ENCODE measurements at regions not wholly inside any gene's neighbourhood (a gene's known extent, or its start where the extent isn't known, plus 50 kb on each side); places are given as distances from the start of the nearest gene placed in this dataset.

DNA sequence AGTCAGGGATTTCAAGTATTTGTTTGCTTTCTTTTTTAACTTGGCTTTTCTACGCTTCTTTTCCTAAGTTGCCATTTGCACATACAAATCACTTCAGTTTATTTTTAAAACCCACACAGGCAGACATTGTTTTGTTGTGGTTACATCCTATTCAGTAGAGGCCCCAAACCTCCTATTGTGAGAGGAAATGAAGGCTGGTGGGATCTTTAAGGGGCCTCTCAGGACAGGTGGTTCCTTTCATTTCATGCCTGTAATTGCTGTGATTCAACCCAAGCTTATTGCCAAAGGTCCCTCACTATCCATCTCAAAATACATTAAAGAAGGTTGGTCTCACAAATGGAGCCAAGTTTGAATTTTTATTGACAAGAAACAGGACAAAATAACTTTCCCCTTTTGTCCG, 257.1 kb downstream of the ADAMTS20 start:
- no peak for DNase-seq (ENCODE audit: low read depth)

DNA sequence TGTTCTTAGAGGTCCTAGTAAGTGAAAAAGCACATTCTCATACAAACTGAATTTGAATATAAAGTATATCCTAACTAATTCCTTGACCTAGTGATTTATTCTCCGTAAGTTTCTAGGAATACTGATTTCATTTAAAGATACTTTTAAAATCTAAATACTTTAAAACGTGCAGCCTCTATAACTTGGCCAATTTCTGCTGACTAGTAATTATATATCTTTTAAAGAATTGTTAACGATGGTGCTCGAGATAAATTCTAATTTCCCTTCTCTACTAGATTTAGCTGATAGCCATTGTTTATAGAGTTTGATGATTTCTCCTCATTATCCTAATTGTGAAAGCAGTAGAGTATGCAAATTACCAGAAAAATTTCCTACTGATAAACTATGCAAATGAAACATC, 257.9 kb downstream of the ADAMTS20 start:
- no peak for DNase-seq (ENCODE audit: low read depth)

DNA sequence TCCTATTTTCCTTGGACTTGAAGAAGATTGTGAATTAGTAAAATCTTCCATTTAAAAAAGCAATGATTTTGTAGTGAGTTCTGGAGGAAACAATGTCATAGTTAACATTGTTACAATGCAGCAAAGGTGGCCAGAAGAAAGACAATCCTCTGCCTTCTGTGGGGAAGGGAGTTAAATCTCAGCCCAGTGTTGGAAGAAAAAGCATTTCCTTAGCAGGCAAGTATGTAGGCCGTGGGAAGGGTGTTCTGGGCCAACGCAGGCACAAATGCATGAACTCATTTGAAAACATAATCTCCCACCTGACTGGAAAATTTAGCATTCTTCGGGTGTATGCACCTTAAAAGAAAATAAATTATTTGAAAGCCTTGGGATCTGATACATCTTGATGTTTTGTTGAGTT, 258.6 kb downstream of the ADAMTS20 start:
- DNase-seq (ENCODE audit: low read depth) = no peak

DNA sequence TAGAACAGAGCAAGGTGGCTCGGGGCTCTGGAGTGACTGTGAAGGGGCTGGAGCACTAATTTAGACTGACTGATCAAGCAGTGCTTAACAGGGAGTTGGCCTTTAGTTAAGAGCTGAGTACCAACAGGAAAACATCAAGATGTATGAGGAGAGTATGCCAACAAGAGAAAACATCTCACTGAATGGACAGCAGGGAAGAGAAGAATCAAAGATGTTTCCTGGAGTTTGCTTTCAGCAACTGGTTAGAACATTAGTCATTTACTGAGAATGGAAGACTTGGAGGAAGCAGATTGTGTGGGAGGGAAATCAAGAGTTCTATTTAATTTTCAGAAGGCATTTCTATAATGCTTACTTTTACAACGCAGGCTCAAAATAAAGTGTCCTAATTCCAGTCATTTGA, 259.3 kb downstream of the ADAMTS20 start:
- peak; percentile 72 for DNase-seq (ENCODE audit: low read depth)

DNA sequence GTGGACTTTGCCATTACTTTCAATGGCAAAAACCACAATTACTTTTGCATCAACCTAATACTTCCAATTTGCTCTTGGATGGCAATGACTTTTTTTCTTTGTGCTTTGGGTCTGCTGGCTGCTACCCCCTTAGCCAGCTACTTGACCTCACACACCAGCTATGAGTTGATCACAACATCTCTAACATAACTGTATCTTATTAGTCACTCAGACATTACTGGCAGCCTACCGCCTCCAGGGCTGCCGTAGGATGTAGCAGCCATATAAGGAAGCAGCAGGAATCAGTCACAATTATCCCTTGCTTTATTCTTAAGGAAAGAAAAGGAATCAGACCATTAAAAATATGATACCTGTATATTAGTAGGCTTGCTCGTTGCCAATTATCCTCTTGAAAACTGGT, 260.5 kb downstream of the ADAMTS20 start:
- DNase-seq (ENCODE audit: low read depth) = peak; percentile 80

DNA sequence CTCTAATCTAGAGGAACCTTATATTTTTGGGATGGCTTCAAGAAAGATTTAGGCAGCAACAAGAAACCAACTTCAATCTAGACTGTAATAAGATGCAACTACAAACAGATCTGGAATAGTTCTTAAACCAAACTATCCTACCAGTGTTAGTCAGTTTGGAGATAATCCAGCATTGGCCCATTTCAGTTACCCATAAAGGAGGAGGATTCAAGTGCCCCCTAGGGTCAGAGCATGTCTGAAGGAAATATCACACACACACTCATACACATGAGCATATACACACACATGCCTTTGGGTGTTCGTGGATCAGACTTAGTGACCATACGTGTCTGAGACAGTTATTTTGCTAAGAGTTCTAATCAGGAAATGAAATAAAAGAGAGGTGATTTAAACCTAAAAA, 261.2 kb downstream of the ADAMTS20 start:
- no peak for DNase-seq (ENCODE audit: low read depth)

DNA sequence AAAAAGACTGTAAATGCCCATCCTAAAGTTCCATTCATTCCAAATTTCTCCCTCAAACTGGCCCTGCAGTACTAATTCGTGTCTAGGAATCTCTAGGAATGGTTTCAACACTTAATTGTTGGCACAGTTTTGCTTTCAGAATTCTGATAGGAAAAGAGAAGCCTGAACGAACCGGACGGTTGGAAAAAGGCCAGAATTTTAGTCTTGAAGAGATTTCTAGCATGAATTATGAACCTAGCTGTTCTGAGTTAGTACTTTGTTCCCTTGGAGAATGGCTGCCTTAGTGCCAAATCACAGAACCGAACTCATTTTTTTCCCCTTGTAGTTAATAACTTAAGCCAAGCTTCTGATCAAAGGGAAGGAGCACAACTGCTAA, 262.6 kb downstream of the ADAMTS20 start:
- peak; percentile 66 for DNase-seq (ENCODE audit: low read depth)

DNA sequence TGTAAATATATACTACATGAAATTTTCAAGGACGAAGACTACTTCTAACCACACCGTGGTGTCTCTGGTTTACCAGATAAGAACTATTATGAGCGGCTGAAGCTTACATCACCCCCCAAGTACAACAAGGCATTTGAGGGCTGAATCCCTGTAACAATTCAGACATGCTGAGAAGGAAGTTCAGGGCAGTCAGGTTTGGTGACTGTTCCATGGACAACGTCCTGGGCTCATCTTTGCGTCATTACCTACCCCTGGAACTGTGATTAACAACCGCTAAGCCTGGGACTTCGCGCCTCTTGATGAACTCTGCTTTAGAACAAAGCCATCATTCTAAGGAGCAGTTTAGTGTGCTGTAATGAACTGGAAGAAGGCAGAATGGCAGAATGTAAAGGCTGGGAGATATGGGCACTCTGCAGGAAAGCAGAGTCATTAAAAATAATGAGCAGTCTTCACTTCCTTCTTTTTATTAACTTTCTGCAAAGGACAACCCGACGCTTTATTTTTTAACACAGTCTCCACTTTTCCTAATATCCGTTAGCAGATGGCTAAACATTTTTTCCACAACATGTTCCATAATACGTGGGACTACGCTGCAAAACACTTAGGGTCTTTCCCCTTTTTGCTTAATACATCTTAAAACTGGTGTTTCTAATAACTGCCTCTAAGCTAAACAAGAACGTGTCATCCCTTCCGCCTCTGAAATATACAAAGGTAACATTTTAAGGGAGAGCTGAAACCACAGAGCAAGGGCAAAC, 263.2 kb downstream of the ADAMTS20 start:
- no peak for DNase-seq (ENCODE audit: low read depth)

DNA sequence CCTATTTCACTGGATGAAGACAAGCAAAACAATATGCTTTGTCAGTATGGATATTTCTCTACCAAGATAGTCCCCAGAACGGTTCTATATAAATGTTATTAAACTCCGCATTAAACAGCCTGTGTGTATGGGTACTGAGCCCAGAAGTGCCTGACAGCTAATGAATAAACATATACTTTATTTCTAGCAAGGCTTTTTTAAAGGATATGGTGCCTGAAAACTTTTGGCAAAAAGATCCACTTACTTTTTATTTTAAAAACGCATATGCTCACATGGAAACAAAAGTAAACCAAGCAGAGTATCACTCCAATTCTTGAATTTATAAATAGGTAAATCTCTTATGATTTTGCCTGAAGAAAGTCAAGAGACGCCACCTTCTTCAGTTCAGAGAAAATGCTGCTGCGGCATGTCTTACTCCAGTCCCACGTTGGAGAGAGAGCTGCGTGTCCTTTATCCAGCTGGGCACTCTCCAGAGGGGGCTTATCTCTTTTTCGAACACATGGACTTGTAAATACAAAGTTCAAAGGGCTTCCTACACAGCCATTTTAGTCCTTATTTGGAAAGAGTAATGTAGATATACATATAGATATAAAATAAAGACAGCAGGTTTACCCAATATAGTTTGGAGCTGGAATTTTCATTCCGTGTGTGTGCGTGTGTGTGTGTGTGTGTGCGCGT, 264.2 kb downstream of the ADAMTS20 start:
- DNase-seq (ENCODE audit: low read depth) = no peak

DNA sequence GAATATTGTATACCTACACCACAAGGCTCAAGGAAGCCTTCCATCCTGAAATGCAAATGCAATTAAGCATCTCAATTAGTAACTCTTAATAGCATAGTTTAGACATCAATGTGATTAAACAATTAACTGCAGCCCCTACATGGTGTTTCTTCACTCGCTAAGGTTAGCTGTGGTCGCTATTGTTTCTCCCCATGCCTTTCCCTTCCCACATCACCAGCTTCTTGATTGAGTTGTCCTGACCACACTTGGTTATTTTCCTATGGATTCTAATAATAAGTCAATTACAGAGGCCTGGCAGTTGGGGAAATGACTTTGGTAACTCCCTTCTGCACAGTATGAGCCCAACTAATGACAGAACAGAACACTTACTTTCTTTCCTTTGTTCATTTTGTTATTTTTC, 265.0 kb downstream of the ADAMTS20 start:
- DNase-seq (ENCODE audit: low read depth) = no peak

DNA sequence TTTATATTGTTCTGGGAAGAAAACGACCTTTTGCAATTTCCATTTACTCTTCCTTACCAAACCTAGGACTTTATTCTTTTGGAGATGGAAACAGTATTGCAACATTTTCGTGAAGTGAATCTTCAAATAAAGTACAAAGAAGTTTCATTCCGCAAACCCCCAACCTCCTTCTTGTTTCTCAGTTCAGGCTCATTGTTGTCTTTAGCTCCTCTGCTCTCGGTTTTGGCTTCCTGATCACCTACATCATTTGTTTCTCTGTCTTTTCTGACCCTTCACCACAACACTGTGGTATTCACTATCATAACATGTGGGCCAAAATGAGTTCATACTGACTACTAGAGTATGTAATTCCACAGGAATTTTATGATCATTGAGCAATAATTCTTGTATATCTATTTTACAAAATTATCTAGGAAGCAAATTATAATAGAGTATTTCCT, 266.8 kb downstream of the ADAMTS20 start:
- DNase-seq (ENCODE audit: low read depth) = peak; percentile 93

DNA sequence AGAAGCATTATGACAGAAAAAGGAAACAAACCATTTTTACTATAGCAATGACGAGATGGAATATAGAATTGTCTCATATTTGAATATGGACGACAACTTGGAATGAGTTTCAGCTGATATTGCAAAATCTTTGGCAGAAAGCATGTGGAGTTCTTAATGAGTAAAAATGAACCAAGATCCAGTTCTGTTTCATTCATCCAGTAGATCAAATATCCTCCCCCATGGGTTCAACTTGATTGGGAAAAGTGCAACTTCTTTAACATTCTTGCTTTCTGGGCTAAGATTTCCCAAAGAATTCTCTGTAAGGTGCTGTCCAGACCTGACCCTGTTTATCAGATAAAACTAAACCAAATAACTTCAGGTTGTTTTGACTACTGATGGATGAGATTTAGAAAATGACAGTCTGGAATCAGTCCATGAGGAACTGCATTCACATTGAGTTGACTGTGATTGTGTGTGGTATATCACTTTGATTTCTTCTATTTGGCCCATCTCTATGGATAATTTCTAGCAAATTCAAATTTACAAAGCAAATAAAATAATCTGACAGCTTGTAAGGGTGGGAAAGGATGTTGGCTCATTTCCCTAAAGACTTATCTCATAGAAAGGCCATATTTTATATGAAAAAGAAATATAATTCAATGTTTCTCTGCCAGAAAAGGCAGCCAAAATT, 267.4 kb downstream of the ADAMTS20 start:
- no peak for DNase-seq (ENCODE audit: low read depth)

DNA sequence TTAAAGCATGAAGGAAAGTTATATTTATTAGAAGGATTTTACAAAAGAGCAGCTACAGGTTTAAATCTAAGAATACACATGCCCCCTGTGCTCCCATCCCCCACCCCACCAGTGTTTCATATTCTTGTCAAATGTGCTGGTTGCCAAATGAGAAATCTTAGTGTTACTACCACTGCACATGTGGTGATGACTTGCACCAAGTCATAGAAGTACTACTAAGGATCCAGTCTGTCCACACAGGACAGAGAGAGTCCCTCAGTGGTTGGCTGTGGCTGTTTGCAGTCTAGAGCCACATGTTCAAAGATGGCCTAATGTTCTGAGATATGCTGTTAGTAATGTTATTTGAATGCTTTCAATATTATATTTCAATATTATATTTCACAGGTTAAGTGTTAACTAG, 268.8 kb downstream of the ADAMTS20 start:
- no peak for DNase-seq (ENCODE audit: low read depth)

DNA sequence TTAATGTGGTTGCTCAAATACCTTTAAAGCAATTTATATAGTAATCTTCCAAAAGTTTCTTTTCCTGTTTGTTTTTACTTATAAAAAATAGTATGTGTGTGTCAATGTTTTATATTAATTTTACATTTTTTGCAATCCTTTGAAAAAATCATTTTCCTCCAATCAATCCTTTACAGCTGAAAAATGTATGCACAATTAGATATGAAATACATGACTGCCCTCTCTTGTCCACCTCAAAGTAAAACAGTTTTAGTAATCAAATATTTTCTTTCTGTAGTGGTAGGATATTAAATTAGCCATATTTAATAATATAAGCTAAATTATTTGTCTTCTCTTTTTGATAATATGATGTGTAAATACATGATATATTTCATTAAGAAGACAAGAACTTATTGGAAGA, 269.9 kb downstream of the ADAMTS20 start:
- peak; percentile 42 for DNase-seq (ENCODE audit: low read depth)

DNA sequence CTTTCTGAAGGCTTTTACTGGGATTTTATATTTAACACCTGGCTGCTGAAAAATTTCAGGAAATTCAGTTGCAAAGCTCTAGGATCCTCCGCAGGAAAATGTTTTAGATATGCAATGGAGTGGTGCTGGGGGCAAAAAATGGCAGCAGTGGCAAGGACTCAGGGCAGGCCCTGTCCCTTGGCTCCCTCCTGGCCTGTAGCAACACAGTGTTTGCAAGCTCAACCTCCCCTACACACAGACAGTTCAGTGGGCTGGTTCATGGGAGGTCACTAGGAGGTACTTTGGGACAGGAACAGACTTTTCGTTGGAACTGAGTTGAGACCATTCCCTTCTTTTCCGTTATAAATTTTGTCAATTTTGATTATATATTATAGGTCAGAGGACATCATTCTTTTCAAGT, 270.4 kb downstream of the ADAMTS20 start:
- DNase-seq (ENCODE audit: low read depth) = no peak

DNA sequence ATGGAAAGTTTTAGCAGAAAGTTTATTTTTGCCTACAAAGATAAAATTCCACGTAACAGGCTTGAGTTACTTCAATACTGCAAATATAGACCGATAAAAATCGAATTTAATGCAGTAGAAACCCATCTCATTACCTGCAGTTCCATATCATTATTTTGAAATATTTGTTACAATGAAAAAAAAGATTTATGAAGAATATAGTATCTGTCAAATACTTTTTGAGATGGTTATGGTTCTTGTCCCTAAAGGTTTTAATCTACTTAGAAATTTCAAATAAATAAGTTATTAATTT, 273.5 kb downstream of the ADAMTS20 start:
- DNase-seq (ENCODE audit: low read depth) = no peak

DNA sequence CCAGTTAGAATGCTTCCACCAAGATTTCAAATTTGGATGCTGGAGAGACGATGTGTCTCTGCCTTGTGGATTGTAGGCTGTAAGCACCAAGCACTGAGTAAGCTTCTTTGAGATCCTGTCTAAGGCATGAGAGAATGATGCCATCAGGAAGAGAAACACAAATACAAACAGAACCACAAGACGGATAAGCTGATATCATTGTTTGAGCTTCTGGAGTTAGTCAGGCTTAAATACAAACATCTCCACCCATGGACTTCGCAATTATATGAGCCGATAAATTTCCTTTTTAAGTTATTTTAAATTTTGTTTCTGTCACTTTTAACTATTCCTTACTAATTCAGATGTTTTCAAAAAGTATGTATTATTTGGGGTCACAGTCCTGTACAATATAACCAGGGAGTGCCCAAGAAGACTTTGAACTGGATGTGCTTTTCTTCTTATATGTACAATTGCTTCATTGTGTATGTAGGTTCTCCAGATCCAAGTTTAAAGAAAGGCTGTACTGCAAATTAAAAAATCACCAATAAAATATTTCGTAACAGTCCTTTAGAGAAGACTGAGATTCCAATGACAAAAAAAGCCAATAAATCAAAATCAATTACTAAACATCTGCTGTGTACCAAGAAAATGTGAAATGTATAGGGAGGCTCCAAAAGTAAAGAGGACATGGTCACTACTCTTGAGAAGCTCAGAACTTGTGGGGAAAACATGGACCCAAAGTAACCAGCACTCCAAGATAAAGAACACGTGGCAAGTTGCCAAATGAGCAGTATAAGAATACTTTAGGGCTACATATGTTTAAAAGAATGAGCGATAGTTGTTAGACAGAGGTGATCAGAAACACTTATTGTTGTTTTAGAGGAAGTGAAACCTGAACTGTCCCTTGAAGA, 274.1 kb downstream of the ADAMTS20 start:
- peak; percentile 22 for DNase-seq (ENCODE audit: low read depth)

DNA sequence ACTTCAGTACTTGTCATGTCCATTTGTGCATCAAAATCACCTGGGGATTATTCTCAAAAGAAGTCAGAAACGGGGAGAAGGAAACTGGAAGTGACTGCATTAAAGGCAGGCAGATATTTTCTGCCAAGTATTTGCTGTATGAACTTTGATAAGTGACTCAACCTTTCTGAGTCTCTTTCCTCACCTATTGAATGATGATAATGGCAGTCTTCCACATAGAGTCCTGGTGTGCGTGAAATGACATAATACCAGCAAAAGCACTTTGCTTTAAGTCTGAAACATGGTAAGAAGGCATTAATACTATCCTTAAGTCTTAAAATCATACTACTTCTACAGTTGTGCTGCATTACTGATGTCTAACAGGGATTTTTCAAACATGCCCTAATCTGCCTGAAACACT, 278.5 kb downstream of the ADAMTS20 start:
- DNase-seq (ENCODE audit: low read depth) = no peak

DNA sequence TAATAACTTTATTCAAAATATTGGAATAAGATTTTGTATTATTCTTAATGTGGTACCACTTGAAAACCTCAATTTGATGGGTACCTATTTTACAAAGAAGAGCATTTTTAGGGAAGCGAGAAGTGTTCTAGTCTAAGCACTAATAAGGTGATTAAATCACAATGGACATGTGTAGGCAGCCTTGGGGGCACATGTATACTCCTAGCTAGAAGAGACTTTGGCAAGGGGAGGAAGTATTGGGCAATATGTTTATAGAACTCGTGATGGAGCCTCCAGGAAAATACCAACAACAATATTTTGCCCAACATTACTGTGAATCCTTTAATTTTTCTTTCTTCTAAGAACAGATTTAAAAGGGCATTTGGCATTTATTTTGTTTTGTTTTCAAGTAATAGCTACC, 280.3 kb downstream of the ADAMTS20 start:
- no peak for DNase-seq (ENCODE audit: low read depth)

DNA sequence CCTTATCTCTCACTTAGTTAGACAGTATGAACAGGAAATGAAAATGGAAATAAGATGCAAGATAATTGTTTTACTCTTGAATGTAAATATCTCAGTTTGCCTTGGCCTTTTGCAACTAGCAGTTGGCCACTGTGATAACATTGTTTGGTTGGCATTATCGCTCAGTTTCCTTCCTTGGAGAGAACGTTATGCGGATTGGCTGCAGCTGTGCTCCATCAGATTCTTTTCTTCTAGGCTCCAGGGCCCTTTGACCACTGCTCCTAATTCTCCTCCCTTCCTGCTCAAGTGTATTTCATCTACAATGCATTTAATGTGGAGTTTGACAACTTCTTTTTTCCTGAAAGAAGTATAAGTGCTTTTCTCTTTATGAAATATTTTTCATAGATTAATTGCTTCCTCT, 284.2 kb downstream of the ADAMTS20 start:
- DNase-seq (ENCODE audit: low read depth) = no peak

DNA sequence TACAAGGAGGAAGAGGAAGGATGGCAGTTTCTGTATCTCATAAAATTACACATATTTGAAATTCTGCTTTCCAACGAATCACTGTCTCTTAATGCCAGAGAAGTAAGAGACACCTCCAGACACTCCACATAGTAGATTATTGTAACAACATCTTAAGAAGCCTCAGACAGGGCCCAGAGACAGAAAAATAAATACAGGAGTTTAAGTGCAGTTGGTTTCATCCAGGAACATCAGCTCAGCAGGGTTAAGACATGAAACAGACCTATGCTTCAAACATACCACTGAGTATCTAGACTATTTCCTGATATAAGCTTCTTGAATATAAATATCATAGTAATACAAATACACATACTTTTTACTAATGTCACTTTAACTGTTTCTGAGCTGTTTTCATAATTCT, 290.3 kb downstream of the ADAMTS20 start:
- DNase-seq (ENCODE audit: low read depth) = no peak

DNA sequence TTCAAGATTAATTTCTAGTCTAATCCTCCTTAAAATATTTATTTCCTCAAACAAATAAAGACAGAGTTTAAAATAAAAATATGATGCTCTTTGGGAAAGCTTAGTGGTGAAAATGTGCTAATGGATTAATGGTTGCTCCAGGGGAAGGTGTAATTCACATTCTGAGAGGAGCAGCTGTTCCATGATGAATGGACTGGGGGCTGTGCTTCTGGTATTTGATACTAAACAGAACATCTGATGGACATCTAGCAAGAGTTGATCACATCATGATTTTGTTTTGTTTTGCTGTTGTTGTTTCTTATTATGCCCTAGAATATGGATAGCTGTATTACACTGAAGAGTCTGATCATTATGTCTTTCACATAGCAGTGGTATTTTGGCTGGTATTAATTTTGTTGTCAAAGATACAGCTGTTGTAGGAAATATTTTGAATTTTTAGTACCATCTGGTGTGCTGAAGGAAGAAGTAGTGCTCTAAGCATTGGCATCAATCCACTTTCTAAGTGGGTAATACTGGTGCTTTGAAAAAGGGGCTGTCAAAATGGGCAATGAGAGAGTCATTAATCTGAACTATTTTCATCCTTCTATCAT, 296.4 kb downstream of the ADAMTS20 start:
- DNase-seq (ENCODE audit: low read depth) = no peak
